ENCODE measurements at regions not wholly inside any gene's neighbourhood (a gene's known extent, or its start where the extent isn't known, plus 50 kb on each side); places are given as distances from the start of the nearest gene placed in this dataset.

- H3K4me1 ChIP-seq (ENCODE audit: control insufficient read depth, insufficient read depth, low read length): peaks cover 12% of the 10 kb centered on the region
- peak overlapping the region; percentile 21 for H3K27ac ChIP-seq (ENCODE audit: low read length)
- H3K9me3 ChIP-seq (ENCODE audit: control insufficient read depth, insufficient read depth, low read length): no peaks in the 10 kb centered on the region
- no peaks in the 10 kb centered on the region for H3K36me3 ChIP-seq (ENCODE audit: control insufficient read depth, insufficient read depth, low read length)
- no peak for TF ChIP-seq CTCF (IDR thresholded peaks at IDR 0.05)
- H3K4me3 ChIP-seq (ENCODE audit: low read length): no peak overlapping the region
- no peak overlapping the region for H3K4me3 Mint-ChIP-seq
- no peaks in the 10 kb centered on the region for H3K27me3 Mint-ChIP-seq (ENCODE audit: low read depth in 2 of 2)
- WGBS (ENCODE audit: insufficient coverage): no CpG with 5 or more reads among the region's 1 CpG
- intact Hi-C loops (cut with micrococcal nuclease): no loop called here
- peaks cover 37 to 38% of the 10 kb centered on the region in 2 donors for H3K4me1 Mint-ChIP-seq
- H3K27ac Mint-ChIP-seq: no peak overlapping the region
- ATAC-seq: no peak
- no peaks in the 10 kb centered on the region for H3K9me3 Mint-ChIP-seq
- H3K27me3 ChIP-seq (ENCODE audit: control insufficient read depth, insufficient read depth, low read length): no peaks in the 10 kb centered on the region
- no peaks in the 10 kb centered on the region for H3K36me3 Mint-ChIP-seq
- DNase-seq: no peak
These were observed 280.6 kb downstream of the ZEB2 start for GRCh38 chr2:144239306-144239705.

DNA sequence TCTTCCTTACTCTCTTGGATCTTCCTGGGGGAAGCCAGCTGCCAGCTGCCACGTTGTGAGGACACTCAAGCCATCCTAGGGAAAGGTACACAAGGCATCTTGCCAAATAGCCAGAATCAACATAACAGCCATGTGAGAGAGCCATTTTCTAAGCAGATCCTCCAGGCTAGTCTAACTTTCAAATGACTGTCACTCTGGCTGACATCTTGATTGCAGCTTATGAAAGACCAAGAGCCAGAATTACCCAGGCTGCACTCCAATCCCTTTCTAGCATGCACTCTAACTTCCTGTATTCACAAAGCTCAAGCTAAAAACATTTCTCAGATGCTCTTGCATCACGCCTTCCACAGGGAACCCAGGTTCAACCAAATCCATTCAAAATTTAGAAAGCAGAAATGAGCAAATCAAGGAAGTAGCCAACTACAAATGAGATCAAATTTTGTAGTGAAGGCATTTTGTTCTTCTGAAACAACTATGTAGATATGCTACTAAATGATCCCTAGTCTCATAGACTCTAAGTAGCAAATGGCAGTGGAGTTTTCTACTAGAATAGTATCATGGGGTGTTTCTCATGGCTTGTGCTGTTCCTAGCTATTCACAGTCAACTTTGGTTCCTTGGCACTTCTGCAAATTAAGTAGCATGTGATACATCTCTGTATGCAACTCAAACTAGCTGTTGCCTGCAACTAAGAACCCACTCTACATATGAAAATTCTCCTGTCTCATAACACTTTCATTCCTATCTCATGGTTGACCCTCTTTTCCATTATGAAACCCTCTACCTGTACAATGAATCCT lies 281.9 kb downstream of the ZEB2 start:
- ATAC-seq: peak in 1 of 3 donors; percentile 27

GRCh38 chr2:144237108-144237507 lies 282.8 kb downstream of the ZEB2 start:
- H3K4me1 ChIP-seq (ENCODE audit: control insufficient read depth, insufficient read depth, low read length): peaks cover 16% of the 10 kb centered on the region
- Mint-ChIP-seq H3K4me1 (peaks cover 50 to 54% of the 10 kb centered on the region in 2 donors), H3K27ac (peak overlapping the region; percentile 75 to 79), H3K9me3 (no peaks in the 10 kb centered on the region), H3K36me3 (no peaks in the 10 kb centered on the region), H3K4me3 (no peak overlapping the region), H3K27me3 (ENCODE audit: low read depth in 2 of 2) (no peaks in the 10 kb centered on the region)
- H3K4me3 ChIP-seq (ENCODE audit: low read length): no peak overlapping the region
- WGBS (ENCODE audit: insufficient coverage): 92% methylated on average over 4 of the region's 4 CpGs
- TF ChIP-seq CTCF (IDR thresholded peaks at IDR 0.05): no peak
- H3K27me3 ChIP-seq (ENCODE audit: control insufficient read depth, insufficient read depth, low read length): no peaks in the 10 kb centered on the region
- intact Hi-C loops (cut with micrococcal nuclease): no loop called here
- DNase-seq (peak in 1 of 2 donors; percentile 25), ATAC-seq (peak; percentile 83 to 91 (median 84))
- no peak overlapping the region for H3K27ac ChIP-seq (ENCODE audit: low read length)
- no peaks in the 10 kb centered on the region for H3K36me3 ChIP-seq (ENCODE audit: control insufficient read depth, insufficient read depth, low read length)
- no peaks in the 10 kb centered on the region for H3K9me3 ChIP-seq (ENCODE audit: control insufficient read depth, insufficient read depth, low read length)

More for the DNA sequence above, 281.9 kb downstream of the ZEB2 start:
- H3K9me3 ChIP-seq (ENCODE audit: control insufficient read depth, insufficient read depth, low read length): no peaks in the 10 kb centered on the region
- intact Hi-C loops (cut with micrococcal nuclease): no loop called here
- H3K27me3 ChIP-seq (ENCODE audit: control insufficient read depth, insufficient read depth, low read length): no peaks in the 10 kb centered on the region
- Mint-ChIP-seq H3K27ac (peak overlapping the region; percentile 75 to 79), H3K27me3 (ENCODE audit: low read depth in 2 of 2) (no peaks in the 10 kb centered on the region), H3K4me3 (no peak overlapping the region), H3K36me3 (no peaks in the 10 kb centered on the region), H3K4me1 (peaks cover 49 to 50% of the 10 kb centered on the region in 2 donors), H3K9me3 (no peaks in the 10 kb centered on the region)
- no peaks in the 10 kb centered on the region for H3K36me3 ChIP-seq (ENCODE audit: control insufficient read depth, insufficient read depth, low read length)
- WGBS (ENCODE audit: insufficient coverage): 75% methylated on average over 2 of the region's 2 CpGs
- H3K27ac ChIP-seq (ENCODE audit: low read length): no peak overlapping the region
- peaks cover 16% of the 10 kb centered on the region for H3K4me1 ChIP-seq (ENCODE audit: control insufficient read depth, insufficient read depth, low read length)
- TF ChIP-seq CTCF (IDR thresholded peaks at IDR 0.05): no peak
- H3K4me3 ChIP-seq (ENCODE audit: low read length): no peak overlapping the region
- DNase-seq: no peak

DNA sequence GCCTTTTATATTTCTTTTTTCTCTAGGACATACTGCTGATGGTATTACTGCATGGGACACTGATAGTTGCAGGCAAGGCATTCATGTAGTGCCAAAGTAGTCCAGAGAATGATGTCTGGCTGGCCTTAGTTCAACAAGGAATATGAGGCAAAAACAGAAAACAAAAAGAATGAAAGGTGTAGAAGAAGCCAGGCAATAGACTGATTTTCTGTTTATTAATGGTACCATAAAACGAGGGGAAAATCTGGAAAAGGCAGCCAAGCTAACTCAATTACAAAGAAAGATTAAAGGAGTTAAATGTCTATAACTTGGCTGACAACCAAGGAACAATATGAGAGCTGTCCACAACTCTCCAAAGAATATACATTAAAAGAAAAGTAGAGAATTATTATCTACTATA lies 284.9 kb downstream of the ZEB2 start:
- DNase-seq (no peak), ATAC-seq (no peak)
- no peak overlapping the region for H3K27ac ChIP-seq (ENCODE audit: low read length)
- no peaks in the 10 kb centered on the region for H3K9me3 ChIP-seq (ENCODE audit: control insufficient read depth, insufficient read depth, low read length)
- Mint-ChIP-seq H3K4me1 (peaks cover 44 to 56% of the 10 kb centered on the region in 2 donors), H3K27ac (peak overlapping the region; percentile 34 to 65), H3K36me3 (no peaks in the 10 kb centered on the region), H3K27me3 (ENCODE audit: low read depth in 2 of 2) (no peaks in the 10 kb centered on the region), H3K9me3 (no peaks in the 10 kb centered on the region), H3K4me3 (no peak overlapping the region)
- H3K36me3 ChIP-seq (ENCODE audit: control insufficient read depth, insufficient read depth, low read length): no peaks in the 10 kb centered on the region
- TF ChIP-seq CTCF (IDR thresholded peaks at IDR 0.05): no peak
- no peaks in the 10 kb centered on the region for H3K27me3 ChIP-seq (ENCODE audit: control insufficient read depth, insufficient read depth, low read length)
- peaks cover 11% of the 10 kb centered on the region for H3K4me1 ChIP-seq (ENCODE audit: control insufficient read depth, insufficient read depth, low read length)
- intact Hi-C loops (cut with micrococcal nuclease): no loop called here
- 100% methylated on average over 1 of the region's 1 CpG for WGBS (ENCODE audit: insufficient coverage)
- no peak overlapping the region for H3K4me3 ChIP-seq (ENCODE audit: low read length)

All from natural killer cell (primary cell).